ENCODE measurements at regions not wholly inside any gene's neighbourhood (a gene's known extent, or its start where the extent isn't known, plus 50 kb on each side); places are given as distances from the start of the nearest gene placed in this dataset.

GRCh38 chr1:182128502-182128901, 67.0 kb upstream of the ZNF648 start:
- TF ChIP-seq HNRNPUL1 (IDR thresholded peaks at IDR 0.05; ENCODE audit: low read length) (no peak), GTF2A2 (tag; IDR thresholded peaks at IDR 0.05) (no peak)
- TF ChIP-seq, protein P1, sequence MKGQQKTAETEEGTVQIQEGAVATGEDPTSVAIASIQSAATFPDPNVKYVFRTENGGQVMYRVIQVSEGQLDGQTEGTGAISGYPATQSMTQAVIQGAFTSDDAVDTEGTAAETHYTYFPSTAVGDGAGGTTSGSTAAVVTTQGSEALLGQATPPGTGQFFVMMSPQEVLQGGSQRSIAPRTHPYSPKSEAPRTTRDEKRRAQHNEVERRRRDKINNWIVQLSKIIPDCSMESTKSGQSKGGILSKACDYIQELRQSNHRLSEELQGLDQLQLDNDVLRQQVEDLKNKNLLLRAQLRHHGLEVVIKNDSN (CRISPR knock-in tag; IDR thresholded peaks at IDR 0.05): no peak

Measured in K562 (cell line).